Spleen (tissue), 7 donors: ENCODE measurements at regions not wholly inside any gene's neighbourhood (a gene's known extent, or its start where the extent isn't known, plus 50 kb on each side); places are given as distances from the start of the nearest gene placed in this dataset.

Experiments used
- CTCF ChIP-seq, 11 experiments: fragments of 200-600 bp in 7 of 11; fragments of 450-650 bp in 4 of 11; sonication (generic) in 4 of 11; IDR thresholded peaks in 8 of 11; conservative IDR thresholded peaks in 3 of 11; 1 replicate in 7 of 11; 2 replicates in 4 of 11; pipeline versions ENCODE4 v1.4.0 to v1.8.0; 2016 to 2021; ENCODE audit warnings: antibody characterized with exemption in 11 of 11, inconsistent platforms in 4 of 11, mild to moderate bottlenecking in 1 of 11
- POLR2A ChIP-seq, 3 donors: fragments of 450-650 bp; IDR thresholded peaks; one replicate each; pipeline ENCODE4 v1.5.1; 2017; ENCODE audit warnings: antibody characterized with exemption in 3 of 3, mild to moderate bottlenecking in 1 of 3
- donor health status: DM: no; HTN: no; CAD: no; lungs with moderate emphysema.
- donor health status: DM: no; HTN: no; CAD: no.
- donor health status: DM: no; HTN: no; CAD: no.

- TF ChIP-seq CTCF (IDR thresholded peaks at IDR 0.05 in 8 of 11, conservative IDR thresholded peaks at IDR 0.05 in 3 of 11): no peak
- TF ChIP-seq POLR2A (IDR thresholded peaks at IDR 0.05): no peak
Observed at GRCh38 chr7:22958742-22959141, 55.2 kb downstream of the HYCC1 start.
